Activated CD8-positive, alpha-beta T cell treated with anti-CD3 and anti-CD28 coated beads, Interleukin-2, amount 10 ng/mL, durations not matched to agents 7 days and 5 days (primary cell): ENCODE measurements at regions not wholly inside any gene's neighbourhood (a gene's known extent, or its start where the extent isn't known, plus 50 kb on each side); places are given as distances from the start of the nearest gene placed in this dataset.

Experiments
- ATAC-seq: fragments of 150-1000 bp; cut with Tn5 transposase; one replicate; pipeline ENCODE4 v1.10.0; 2021; ENCODE audit warnings: moderate library complexity
- CTCF ChIA-PET: fragments of 350-600 bp; sonication (Branson Sonifier 250); formaldehyde crosslinking; loops from one replicate; lab custom pipeline; 2021; ENCODE audit warnings: antibody characterized with exemption; lab: Charles Lee
- POLR2A ChIA-PET: fragments of 350-600 bp; sonication (Branson Sonifier 250); formaldehyde crosslinking; loops from one replicate; lab custom pipeline; 2021; ENCODE audit warnings: antibody characterized with exemption; lab: Charles Lee
- DNase-seq: peaks from one replicate; pipeline ENCODE4 v3.0.0-alpha.2; 2020
- H3K27ac Mint-ChIP-seq: one replicate; pipeline ENCODE4 v1.8.0; 2021; ENCODE audit warnings: mild to moderate bottlenecking, mixed read lengths
- H3K27me3 Mint-ChIP-seq: one replicate; pipeline ENCODE4 v1.8.0; 2021; ENCODE audit warnings: low read depth, mixed read lengths
- H3K36me3 Mint-ChIP-seq: one replicate; pipeline ENCODE4 v1.8.0; 2021; ENCODE audit warnings: low read depth, mixed read lengths
- H3K4me1 Mint-ChIP-seq: one replicate; pipeline ENCODE4 v1.8.0; 2021; ENCODE audit warnings: low read depth, mixed read lengths
- H3K4me3 Mint-ChIP-seq: one replicate; pipeline ENCODE4 v1.8.0; 2021; ENCODE audit warnings: mild to moderate bottlenecking, mixed read lengths
- H3K9me3 Mint-ChIP-seq: one replicate; pipeline ENCODE4 v1.8.0; 2022; ENCODE audit warnings: mixed read lengths; ENCODE audit not compliant: insufficient read depth

- Mint-ChIP-seq H3K27ac (no peak overlapping the region), H3K4me3 (no peak overlapping the region), H3K36me3 (no peaks in the 10 kb centered on the region), H3K4me1 (no peaks in the 10 kb centered on the region), H3K9me3 (no peaks in the 10 kb centered on the region), H3K27me3 (peaks cover 2% of the 10 kb centered on the region)
- ChIA-PET CTCF (no interaction called here), POLR2A (no interaction called here)
- DNase-seq (no peak), ATAC-seq (no peak)
Measured at GRCh38 chr6:113331021-113331420, 526.1 kb upstream of the MARCKS start.

DNA sequence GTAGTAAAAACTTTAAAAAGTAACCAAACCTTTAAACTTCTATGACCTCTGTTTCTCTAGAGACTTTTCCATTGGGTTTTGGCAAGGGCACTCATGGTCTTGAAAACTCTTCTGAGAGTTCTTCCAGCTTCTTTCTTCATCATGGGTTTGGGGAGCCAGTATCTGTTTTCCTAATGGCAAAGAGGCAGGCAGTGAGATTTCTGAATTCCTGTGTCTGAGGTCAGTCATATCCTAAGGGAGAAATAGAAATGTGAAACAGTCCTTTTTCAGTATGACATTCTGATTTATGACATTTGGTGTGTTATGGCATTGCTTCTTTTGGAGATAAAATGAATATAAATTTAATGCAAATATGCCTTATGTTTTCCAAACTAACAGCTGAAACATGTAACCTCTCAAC lies 518.5 kb upstream of the MARCKS start:
- ATAC-seq (no peak), DNase-seq (no peak)
- Mint-ChIP-seq H3K36me3 (no peaks in the 10 kb centered on the region), H3K27me3 (no peaks in the 10 kb centered on the region), H3K27ac (no peak overlapping the region), H3K9me3 (no peaks in the 10 kb centered on the region), H3K4me3 (no peak overlapping the region), H3K4me1 (no peaks in the 10 kb centered on the region)
- ChIA-PET POLR2A (no interaction called here), CTCF (no interaction called here)

DNA sequence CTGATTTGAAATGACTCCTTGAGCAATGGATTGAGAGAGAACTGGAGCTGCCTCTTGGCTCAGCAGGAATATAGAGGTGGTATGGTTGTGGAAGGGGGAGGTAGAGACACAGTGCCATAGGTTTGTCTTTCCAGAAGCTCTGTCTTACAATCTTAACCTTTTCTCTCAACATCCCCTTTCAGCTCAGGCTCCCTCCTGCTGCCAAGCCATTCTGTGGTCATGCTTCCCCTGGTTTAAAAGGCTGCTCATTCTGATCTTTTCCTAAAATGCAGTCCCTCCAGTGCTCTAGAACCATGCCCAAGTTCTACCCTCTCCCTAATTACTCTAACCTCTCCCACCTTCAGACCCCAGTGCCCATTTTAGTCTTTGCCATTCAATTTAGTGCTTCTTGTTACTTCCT lies 517.9 kb upstream of the MARCKS start:
- Mint-ChIP-seq H3K27ac (no peak overlapping the region), H3K4me1 (no peaks in the 10 kb centered on the region), H3K4me3 (no peak overlapping the region), H3K27me3 (no peaks in the 10 kb centered on the region), H3K36me3 (no peaks in the 10 kb centered on the region), H3K9me3 (no peaks in the 10 kb centered on the region)
- no peak for DNase-seq
- POLR2A ChIA-PET, result no interaction called here
- no peak for ATAC-seq
- CTCF ChIA-PET, result no interaction called here

GRCh38 chr6:113340371-113340770 lies 516.8 kb upstream of the MARCKS start:
- ChIA-PET CTCF (no interaction called here), POLR2A (no interaction called here)
- Mint-ChIP-seq H3K36me3 (no peaks in the 10 kb centered on the region), H3K27ac (no peak overlapping the region), H3K27me3 (no peaks in the 10 kb centered on the region), H3K4me1 (no peaks in the 10 kb centered on the region), H3K9me3 (no peaks in the 10 kb centered on the region), H3K4me3 (no peak overlapping the region)
- ATAC-seq (no peak), DNase-seq (no peak)

GRCh38 chr6:113343940-113344339 lies 513.2 kb upstream of the MARCKS start:
- ATAC-seq, result no peak
- Mint-ChIP-seq H3K36me3 (no peaks in the 10 kb centered on the region), H3K27ac (no peak overlapping the region), H3K4me1 (no peaks in the 10 kb centered on the region), H3K4me3 (no peak overlapping the region), H3K27me3 (no peaks in the 10 kb centered on the region), H3K9me3 (no peaks in the 10 kb centered on the region)
- DNase-seq, result no peak
- POLR2A ChIA-PET, result no interaction called here
- CTCF ChIA-PET, result no interaction called here

GRCh38 chr6:113344969-113345368 lies 512.2 kb upstream of the MARCKS start:
- Mint-ChIP-seq H3K9me3 (no peaks in the 10 kb centered on the region), H3K4me1 (no peaks in the 10 kb centered on the region), H3K27ac (no peak overlapping the region), H3K27me3 (no peaks in the 10 kb centered on the region), H3K36me3 (no peaks in the 10 kb centered on the region), H3K4me3 (no peak overlapping the region)
- DNase-seq, result no peak
- POLR2A ChIA-PET, result no interaction called here
- ATAC-seq, result no peak
- CTCF ChIA-PET, result no interaction called here

GRCh38 chr6:113347436-113347835 lies 509.7 kb upstream of the MARCKS start:
- ChIA-PET CTCF (no interaction called here), POLR2A (no interaction called here)
- no peak overlapping the region for H3K27ac Mint-ChIP-seq
- no peaks in the 10 kb centered on the region for H3K27me3 Mint-ChIP-seq
- H3K36me3 Mint-ChIP-seq, result no peaks in the 10 kb centered on the region
- H3K9me3 Mint-ChIP-seq, result no peaks in the 10 kb centered on the region
- ATAC-seq (no peak), DNase-seq (no peak)
- no peak overlapping the region for H3K4me3 Mint-ChIP-seq
- no peaks in the 10 kb centered on the region for H3K4me1 Mint-ChIP-seq

- ChIA-PET POLR2A (no interaction called here), CTCF (no interaction called here)
- ATAC-seq (no peak), DNase-seq (no peak)
- Mint-ChIP-seq H3K4me3 (no peak overlapping the region), H3K36me3 (no peaks in the 10 kb centered on the region), H3K9me3 (no peaks in the 10 kb centered on the region), H3K27ac (no peak overlapping the region), H3K4me1 (no peaks in the 10 kb centered on the region), H3K27me3 (no peaks in the 10 kb centered on the region)
Measured at GRCh38 chr6:113350461-113350860, 506.7 kb upstream of the MARCKS start.

DNA sequence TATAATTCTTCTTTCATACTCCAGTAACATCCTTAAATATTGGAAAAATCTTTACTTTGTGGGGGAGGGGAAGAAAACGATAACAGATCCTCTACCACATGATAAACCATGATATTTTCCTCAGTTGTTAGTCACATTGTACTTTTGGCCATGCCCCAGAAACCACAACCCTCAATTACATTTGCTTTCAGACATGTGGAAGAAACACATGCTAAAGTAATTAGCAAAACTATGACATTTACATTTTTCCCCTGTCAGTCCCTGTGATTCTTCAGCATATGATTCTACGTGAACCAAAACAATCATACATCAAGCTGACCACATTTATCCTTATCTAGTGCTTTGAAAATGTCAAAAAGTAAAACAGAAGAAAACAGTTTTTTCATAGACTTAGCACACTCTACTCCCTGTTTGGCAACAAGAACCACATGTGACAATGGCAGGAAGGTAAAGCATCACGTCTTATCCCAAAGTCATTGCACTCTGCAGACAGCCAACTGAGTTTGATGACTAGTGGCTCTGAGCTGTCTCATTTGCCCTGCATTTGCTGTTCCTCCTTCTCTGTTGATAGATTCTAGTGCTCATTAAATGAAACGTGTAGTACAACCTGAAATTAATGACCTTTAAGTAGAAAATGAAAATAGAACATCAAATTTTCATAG lies 505.8 kb upstream of the MARCKS start:
- H3K27me3 Mint-ChIP-seq, result no peaks in the 10 kb centered on the region
- DNase-seq (no peak), ATAC-seq (no peak)
- no peaks in the 10 kb centered on the region for H3K9me3 Mint-ChIP-seq
- H3K27ac Mint-ChIP-seq, result no peak overlapping the region
- POLR2A ChIA-PET, result no interaction called here
- H3K36me3 Mint-ChIP-seq, result no peaks in the 10 kb centered on the region
- no peak overlapping the region for H3K4me3 Mint-ChIP-seq
- CTCF ChIA-PET, result no interaction called here
- no peaks in the 10 kb centered on the region for H3K4me1 Mint-ChIP-seq

DNA sequence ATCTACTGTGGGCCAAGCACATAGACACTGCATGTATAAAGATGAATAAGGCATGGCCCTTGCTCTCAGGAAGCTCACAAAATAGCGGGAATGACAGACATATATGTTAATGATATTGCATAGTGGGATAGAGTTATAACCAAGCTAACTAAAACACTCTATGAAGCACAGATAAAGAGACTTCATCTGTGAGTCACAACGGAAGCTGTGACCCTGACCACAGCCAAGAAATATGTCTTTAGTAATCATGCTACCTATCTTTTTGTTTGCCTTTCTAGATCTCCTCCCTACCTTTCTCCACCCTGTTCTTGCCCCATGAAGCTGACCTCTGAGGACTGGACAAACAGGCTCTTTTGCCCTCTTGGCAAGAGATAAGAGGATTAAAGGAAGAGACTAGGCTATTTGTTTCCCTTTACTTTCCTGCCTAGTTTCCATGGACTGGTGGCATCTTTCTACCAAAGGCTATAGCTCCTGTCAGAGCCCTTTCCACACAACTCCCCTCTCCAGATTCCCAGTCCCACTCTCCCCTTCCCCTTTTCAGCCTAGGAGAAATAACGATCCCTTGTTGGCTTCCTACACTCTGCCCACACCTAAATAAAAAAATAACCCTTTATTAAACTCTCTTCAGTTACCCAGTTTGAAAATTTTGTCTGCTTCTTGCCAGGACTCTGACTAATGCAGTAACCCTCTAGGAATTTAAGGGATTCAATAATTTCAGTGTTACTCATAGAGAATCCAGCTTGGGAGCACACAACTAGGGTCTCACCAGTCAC lies 504.9 kb upstream of the MARCKS start:
- no peak overlapping the region for H3K4me3 Mint-ChIP-seq
- ChIA-PET POLR2A (no interaction called here), CTCF (no interaction called here)
- DNase-seq, result no peak
- H3K4me1 Mint-ChIP-seq, result no peaks in the 10 kb centered on the region
- ATAC-seq, result no peak
- H3K36me3 Mint-ChIP-seq, result no peaks in the 10 kb centered on the region
- H3K9me3 Mint-ChIP-seq, result no peaks in the 10 kb centered on the region
- H3K27ac Mint-ChIP-seq, result no peak overlapping the region
- H3K27me3 Mint-ChIP-seq, result no peaks in the 10 kb centered on the region

DNA sequence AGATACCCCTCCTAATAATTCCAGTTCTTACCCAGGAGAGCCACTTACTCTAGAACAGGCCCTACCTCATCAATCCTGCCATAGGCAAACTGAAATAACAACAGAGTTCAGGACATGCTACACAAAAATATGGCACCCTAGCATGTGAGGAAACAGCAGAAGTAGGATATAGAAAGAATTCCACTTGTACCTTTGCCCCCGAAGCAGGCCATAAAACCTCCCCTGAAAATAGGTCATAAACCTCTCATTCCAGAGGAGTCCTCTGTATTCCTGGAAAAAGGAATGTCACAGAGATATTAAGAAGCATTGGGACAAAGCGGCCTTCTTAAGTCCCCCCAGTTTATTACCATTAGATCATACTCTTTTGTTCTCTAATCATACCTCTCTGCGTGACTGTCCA lies 504.3 kb upstream of the MARCKS start:
- no peaks in the 10 kb centered on the region for H3K36me3 Mint-ChIP-seq
- H3K4me3 Mint-ChIP-seq, result no peak overlapping the region
- no peaks in the 10 kb centered on the region for H3K27me3 Mint-ChIP-seq
- H3K27ac Mint-ChIP-seq, result no peak overlapping the region
- DNase-seq, result no peak
- POLR2A ChIA-PET, result no interaction called here
- H3K4me1 Mint-ChIP-seq, result no peaks in the 10 kb centered on the region
- no peaks in the 10 kb centered on the region for H3K9me3 Mint-ChIP-seq
- ATAC-seq, result no peak
- CTCF ChIA-PET, result no interaction called here

GRCh38 chr6:113353392-113353791 lies 503.8 kb upstream of the MARCKS start:
- no peaks in the 10 kb centered on the region for H3K36me3 Mint-ChIP-seq
- ChIA-PET CTCF (no interaction called here), POLR2A (no interaction called here)
- no peak for ATAC-seq
- H3K4me1 Mint-ChIP-seq, result no peaks in the 10 kb centered on the region
- no peak overlapping the region for H3K4me3 Mint-ChIP-seq
- DNase-seq, result no peak
- H3K27ac Mint-ChIP-seq, result no peak overlapping the region
- H3K27me3 Mint-ChIP-seq, result no peaks in the 10 kb centered on the region
- H3K9me3 Mint-ChIP-seq, result no peaks in the 10 kb centered on the region
